DOHH2 (cell line): ENCODE measurements at regions not wholly inside any gene's neighbourhood (a gene's known extent, or its start where the extent isn't known, plus 50 kb on each side); places are given as distances from the start of the nearest gene placed in this dataset.

Experiments used
- H3F3A ChIP-seq: fragments of 200-600 bp; sonication (generic), shearing (Covaris generic); 2 replicates; pipeline ENCODE4 v1.6.0; 2016; ENCODE audit warnings: antibody characterized with exemption, mild to moderate bottlenecking; ENCODE audit not compliant: control insufficient read depth, insufficient read depth
- H3K27ac ChIP-seq: fragments of 200-600 bp; sonication (generic); 2 replicates; pipeline ENCODE4 v1.5.1; 2014; ENCODE audit warnings: low read depth, mild to moderate bottlenecking, low read length, moderate library complexity
- H3K27me3 ChIP-seq: fragments of 200-600 bp; sonication (generic); 2 replicates; pipeline ENCODE4 v1.6.1; 2014; ENCODE audit warnings: mild to moderate bottlenecking, low read length, mixed read lengths; ENCODE audit not compliant: control insufficient read depth
- H3K36me3 ChIP-seq: fragments of 200-600 bp; sonication (generic); 2 replicates; pipeline ENCODE4 v1.6.1; 2014; ENCODE audit warnings: mild to moderate bottlenecking, low read length, moderate library complexity, mixed read lengths; ENCODE audit not compliant: control insufficient read depth
- H3K4me1 ChIP-seq: fragments of 200-600 bp; sonication (generic); 2 replicates; pipeline ENCODE4 v1.6.1; 2014; ENCODE audit warnings: mild to moderate bottlenecking, low read length, mixed read lengths; ENCODE audit not compliant: control insufficient read depth
- H3K4me2 ChIP-seq: fragments of 200-600 bp; sonication (generic); 2 replicates; pipeline ENCODE4 v1.6.0; 2014; ENCODE audit warnings: mild to moderate bottlenecking, low read length, moderate library complexity
- H3K4me3 ChIP-seq: fragments of 200-600 bp; sonication (generic); 2 replicates; pipeline ENCODE4 v1.5.1; 2014; ENCODE audit warnings: mild to moderate bottlenecking, low read length, mixed read lengths
- H3K79me2 ChIP-seq: fragments of 200-600 bp; sonication (generic); 2 replicates; pipeline ENCODE4 v1.6.1; 2014; ENCODE audit warnings: mild to moderate bottlenecking, low read length, mixed read lengths; ENCODE audit not compliant: control insufficient read depth
- H3K9me2 ChIP-seq: fragments of 200-600 bp; sonication (generic); replicated peaks from 2 replicates; pipeline ENCODE4 v1.6.1; 2014; ENCODE audit warnings: mild to moderate bottlenecking, low read length, mixed read lengths; ENCODE audit not compliant: control insufficient read depth
- H3K9me3 ChIP-seq: fragments of 200-600 bp; sonication (generic); 2 replicates; pipeline ENCODE4 v1.6.1; 2014; ENCODE audit warnings: antibody characterized with exemption, low read length, mixed read lengths; ENCODE audit not compliant: control insufficient read depth, insufficient read depth
- H4K20me1 ChIP-seq: fragments of 200-600 bp; sonication (generic); 2 replicates; pipeline ENCODE4 v1.6.0; 2014; ENCODE audit warnings: low read depth, mild to moderate bottlenecking, antibody characterized with exemption, low read length, moderate library complexity; ENCODE audit not compliant: control insufficient read depth, insufficient read depth
- EZH2phosphoT487 ChIP-seq: fragments of 200-600 bp; sonication (generic); IDR thresholded peaks from 2 replicates; pipeline ENCODE4 v1.6.1; 2017; ENCODE audit warnings: borderline replicate concordance, mild to moderate bottlenecking, antibody characterized with exemption, low read length, moderate library complexity, mixed read lengths
- TF ChIP-seq, protein P1 (sequence below): fragments of 200-600 bp; sonication (generic); IDR thresholded peaks from one replicate; pipeline ENCODE4 v1.5.1; 2014; ENCODE audit warnings: antibody characterized with exemption, mild to moderate bottlenecking, low read depth, low read length; ENCODE audit not compliant: poor library complexity, severe bottlenecking

DNA sequence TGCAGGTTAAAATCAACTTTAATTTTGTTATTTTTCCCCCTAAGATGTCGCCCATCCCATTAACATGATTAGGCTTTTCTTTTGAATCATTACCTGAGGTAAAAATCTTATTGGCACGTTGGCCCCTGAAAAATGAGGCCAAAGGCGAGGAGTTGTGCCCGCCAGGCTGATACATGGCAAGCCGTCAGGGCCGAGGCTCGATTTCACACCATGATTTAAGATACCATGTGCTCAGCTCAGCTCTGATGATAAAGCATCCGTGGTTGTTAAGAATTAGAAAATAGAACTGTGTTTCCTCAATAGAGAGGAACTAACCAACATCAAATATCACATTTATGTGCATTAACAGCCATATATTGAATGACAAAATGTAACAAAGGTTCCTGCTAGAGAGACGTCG, 972.9 kb upstream of the SOX9 start:
- Histone ChIP-seq H3K4me3 (no peak overlapping the region), H3K9me2 (no peaks in the 10 kb centered on the region), H3K27me3 (no peaks in the 10 kb centered on the region), H3K4me1 (no peaks in the 10 kb centered on the region), H4K20me1 (no peaks in the 10 kb centered on the region), H3F3A (no peaks in the 10 kb centered on the region), H3K9me3 (no peaks in the 10 kb centered on the region), H3K4me2 (no peak overlapping the region), H3K27ac (no peak overlapping the region), H3K36me3 (no peaks in the 10 kb centered on the region), H3K79me2 (no peaks in the 10 kb centered on the region)
- TF ChIP-seq, protein P1, sequence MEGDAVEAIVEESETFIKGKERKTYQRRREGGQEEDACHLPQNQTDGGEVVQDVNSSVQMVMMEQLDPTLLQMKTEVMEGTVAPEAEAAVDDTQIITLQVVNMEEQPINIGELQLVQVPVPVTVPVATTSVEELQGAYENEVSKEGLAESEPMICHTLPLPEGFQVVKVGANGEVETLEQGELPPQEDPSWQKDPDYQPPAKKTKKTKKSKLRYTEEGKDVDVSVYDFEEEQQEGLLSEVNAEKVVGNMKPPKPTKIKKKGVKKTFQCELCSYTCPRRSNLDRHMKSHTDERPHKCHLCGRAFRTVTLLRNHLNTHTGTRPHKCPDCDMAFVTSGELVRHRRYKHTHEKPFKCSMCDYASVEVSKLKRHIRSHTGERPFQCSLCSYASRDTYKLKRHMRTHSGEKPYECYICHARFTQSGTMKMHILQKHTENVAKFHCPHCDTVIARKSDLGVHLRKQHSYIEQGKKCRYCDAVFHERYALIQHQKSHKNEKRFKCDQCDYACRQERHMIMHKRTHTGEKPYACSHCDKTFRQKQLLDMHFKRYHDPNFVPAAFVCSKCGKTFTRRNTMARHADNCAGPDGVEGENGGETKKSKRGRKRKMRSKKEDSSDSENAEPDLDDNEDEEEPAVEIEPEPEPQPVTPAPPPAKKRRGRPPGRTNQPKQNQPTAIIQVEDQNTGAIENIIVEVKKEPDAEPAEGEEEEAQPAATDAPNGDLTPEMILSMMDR, result no peak
- TF ChIP-seq EZH2phosphoT487, result no peak

DNA sequence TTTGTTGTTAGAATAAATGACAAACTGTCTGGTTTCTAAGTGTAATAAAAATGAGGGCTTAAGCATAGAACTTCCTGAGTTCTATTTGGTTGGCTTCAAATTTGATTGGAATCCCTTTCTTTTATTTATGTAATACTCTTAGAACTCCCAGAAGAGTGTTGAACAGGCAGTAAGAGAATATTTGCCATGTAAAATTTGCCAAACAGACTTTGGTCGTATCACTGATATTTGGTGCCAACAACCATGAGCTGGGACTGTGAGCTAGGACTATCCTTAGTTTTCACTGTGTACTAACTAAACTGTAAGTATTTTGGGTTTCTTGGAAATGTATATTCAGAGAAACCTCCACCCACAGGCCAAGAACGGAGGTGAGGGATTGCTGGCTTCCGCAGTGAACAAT, 971.2 kb upstream of the SOX9 start:
- Histone ChIP-seq H3K79me2 (no peaks in the 10 kb centered on the region), H3K36me3 (no peaks in the 10 kb centered on the region), H3F3A (no peaks in the 10 kb centered on the region), H3K4me2 (no peak overlapping the region), H4K20me1 (no peaks in the 10 kb centered on the region), H3K9me2 (no peaks in the 10 kb centered on the region), H3K4me1 (no peaks in the 10 kb centered on the region), H3K27me3 (no peaks in the 10 kb centered on the region), H3K27ac (no peak overlapping the region), H3K4me3 (no peak overlapping the region), H3K9me3 (no peaks in the 10 kb centered on the region)
- TF ChIP-seq, protein P1, result no peak
- TF ChIP-seq EZH2phosphoT487, result no peak

DNA sequence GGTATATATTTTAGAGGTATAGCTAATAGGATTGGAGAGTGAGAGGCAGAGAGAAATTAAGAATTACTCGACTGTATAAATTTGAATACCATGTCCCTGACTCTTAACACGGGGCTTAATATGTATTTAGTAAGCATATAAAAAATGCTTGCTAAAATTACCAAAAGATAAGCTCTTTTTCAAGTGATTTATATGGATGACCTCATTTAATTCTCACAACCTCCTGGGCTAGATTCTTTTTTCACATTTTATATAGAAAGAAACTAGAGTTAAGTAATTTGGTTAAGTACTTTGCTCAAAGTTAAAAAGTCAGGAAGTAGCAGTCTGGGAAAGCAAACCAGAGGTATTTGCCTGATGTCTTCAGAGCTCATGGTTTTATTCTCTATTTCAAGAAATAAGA, 963.5 kb upstream of the SOX9 start:
- no peaks in the 10 kb centered on the region for H3K36me3 ChIP-seq
- TF ChIP-seq, protein P1, result no peak
- TF ChIP-seq EZH2phosphoT487, result no peak

DNA sequence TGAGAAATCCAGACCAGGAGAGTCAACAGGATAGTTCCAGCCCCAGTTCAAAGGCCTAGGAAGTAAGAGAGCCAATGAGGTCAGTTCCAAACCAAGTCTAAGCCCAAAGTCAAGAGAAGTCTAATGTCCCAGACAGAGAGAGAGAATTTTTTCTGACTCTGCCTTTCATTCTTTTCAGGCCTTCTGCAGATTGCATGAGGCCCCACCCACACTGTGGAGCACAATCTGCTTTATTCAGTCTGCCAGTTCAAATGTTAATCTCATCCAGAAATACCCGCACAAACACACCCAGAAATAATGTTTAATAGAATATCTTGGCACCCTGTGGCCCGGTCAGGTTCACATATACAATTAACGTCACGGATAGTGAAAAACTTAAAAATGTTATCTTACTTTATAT, 962.4 kb upstream of the SOX9 start:
- Histone ChIP-seq H3K4me1 (no peaks in the 10 kb centered on the region), H4K20me1 (no peaks in the 10 kb centered on the region), H3K27ac (no peak overlapping the region), H3K79me2 (no peaks in the 10 kb centered on the region), H3K4me3 (no peak overlapping the region), H3K36me3 (no peaks in the 10 kb centered on the region), H3K27me3 (no peaks in the 10 kb centered on the region), H3K9me3 (no peaks in the 10 kb centered on the region), H3F3A (no peaks in the 10 kb centered on the region), H3K9me2 (no peaks in the 10 kb centered on the region), H3K4me2 (no peak overlapping the region)
- TF ChIP-seq EZH2phosphoT487, result no peak
- TF ChIP-seq, protein P1, result no peak

More for the DNA sequence above, 963.5 kb upstream of the SOX9 start:
- Histone ChIP-seq H3K4me3 (no peak overlapping the region), H3K79me2 (no peaks in the 10 kb centered on the region), H3F3A (no peaks in the 10 kb centered on the region), H3K4me1 (no peaks in the 10 kb centered on the region), H4K20me1 (no peaks in the 10 kb centered on the region), H3K9me3 (no peaks in the 10 kb centered on the region), H3K4me2 (no peak overlapping the region), H3K27me3 (no peaks in the 10 kb centered on the region), H3K9me2 (no peaks in the 10 kb centered on the region), H3K27ac (no peak overlapping the region)
